Loucy (cell line): ENCODE measurements at regions not wholly inside any gene's neighbourhood (a gene's known extent, or its start where the extent isn't known, plus 50 kb on each side); places are given as distances from the start of the nearest gene placed in this dataset.

Experiments
- CTCF ChIP-seq: fragments of 200-600 bp; sonication (generic); conservative IDR thresholded peaks from 2 replicates; pipeline ENCODE4 v1.5.1; 2014; ENCODE audit warnings: mild to moderate bottlenecking, antibody characterized with exemption, low read length
- EZH2phosphoT487 ChIP-seq: fragments of 200-600 bp; IDR thresholded peaks from 2 replicates; pipeline ENCODE4 v1.6.1; 2018; ENCODE audit warnings: antibody characterized with exemption, mild to moderate bottlenecking, moderate library complexity, borderline replicate concordance

GRCh38 chr18:53997064-53997463 lies 227.4 kb downstream of the MBD2 start:
- TF ChIP-seq CTCF: no peak
- TF ChIP-seq EZH2phosphoT487: no peak
